ENCODE measurements at regions not wholly inside any gene's neighbourhood (a gene's known extent, or its start where the extent isn't known, plus 50 kb on each side); places are given as distances from the start of the nearest gene placed in this dataset.
A peak's percentile ranks its signal among the peaks of the same experiment; 100 is the strongest.

- H3K27me3 ChIP-seq, result no peaks in the 10 kb centered on the region
- H3K4me1 ChIP-seq, result no peaks in the 10 kb centered on the region
- H3K36me3 ChIP-seq, result no peaks in the 10 kb centered on the region
- no peaks in the 10 kb centered on the region for H3K9me3 ChIP-seq
- H3K27ac ChIP-seq, result no peak overlapping the region
- no peak overlapping the region for H3K4me3 ChIP-seq
- no peak for DNase-seq (ENCODE audit: low spot score)
- TF ChIP-seq CTCF (IDR thresholded peaks at IDR 0.05), result no peak
These were observed 62.1 kb upstream of the SLC6A11 start for GRCh38 chr3:10753964-10754363.

- Histone ChIP-seq H3K27ac (no peak overlapping the region), H3K4me1 (no peaks in the 10 kb centered on the region), H3K9me3 (no peaks in the 10 kb centered on the region), H3K27me3 (no peaks in the 10 kb centered on the region), H3K36me3 (no peaks in the 10 kb centered on the region), H3K4me3 (no peak overlapping the region)
- no peak for TF ChIP-seq CTCF (IDR thresholded peaks at IDR 0.05)
- DNase-seq (ENCODE audit: low spot score), result no peak
These were observed 59.5 kb upstream of the SLC6A11 start for GRCh38 chr3:10756546-10756945.

GRCh38 chr3:10757021-10757820, 58.8 kb upstream of the SLC6A11 start:
- no peak for TF ChIP-seq CTCF (IDR thresholded peaks at IDR 0.05)
- Histone ChIP-seq H3K4me1 (no peaks in the 10 kb centered on the region), H3K27ac (no peak overlapping the region), H3K9me3 (no peaks in the 10 kb centered on the region), H3K4me3 (no peak overlapping the region), H3K36me3 (no peaks in the 10 kb centered on the region), H3K27me3 (no peaks in the 10 kb centered on the region)
- DNase-seq (ENCODE audit: low spot score), result no peak

- H3K27me3 ChIP-seq, result no peaks in the 10 kb centered on the region
- H3K4me3 ChIP-seq, result no peak overlapping the region
- no peak for DNase-seq (ENCODE audit: low spot score)
- H3K36me3 ChIP-seq, result no peaks in the 10 kb centered on the region
- TF ChIP-seq CTCF (IDR thresholded peaks at IDR 0.05), result no peak
- H3K4me1 ChIP-seq, result no peaks in the 10 kb centered on the region
- H3K27ac ChIP-seq, result no peak overlapping the region
- H3K9me3 ChIP-seq, result no peaks in the 10 kb centered on the region
These were observed 58.3 kb upstream of the SLC6A11 start for GRCh38 chr3:10757821-10758130.

- no peak for DNase-seq (ENCODE audit: low spot score)
- no peaks in the 10 kb centered on the region for H3K36me3 ChIP-seq
- TF ChIP-seq CTCF (IDR thresholded peaks at IDR 0.05), result peak; percentile 24 to 79
- H3K4me3 ChIP-seq, result no peak overlapping the region
- no peaks in the 10 kb centered on the region for H3K27me3 ChIP-seq
- H3K9me3 ChIP-seq, result no peaks in the 10 kb centered on the region
- H3K27ac ChIP-seq, result no peak overlapping the region
- no peaks in the 10 kb centered on the region for H3K4me1 ChIP-seq
These were observed 57.6 kb upstream of the SLC6A11 start for GRCh38 chr3:10758304-10759037.

All from right atrium auricular region (tissue), 2 donors.